ACHN (cell line): ENCODE measurements at regions not wholly inside any gene's neighbourhood (a gene's known extent, or its start where the extent isn't known, plus 50 kb on each side); places are given as distances from the start of the nearest gene placed in this dataset.

Experiments used
- DNase-seq: peaks from one replicate; pipeline ENCODE4 v3.0.0-alpha.2; 2015
- in situ Hi-C: cut with HindIII; loops from 2 replicates; pipeline ENCODE4 v1.10.0; 2017; ENCODE audit warnings: low sequenced_read_pairs, low pct_ligation_motif_present, low pct_unique_long_range_greater_than_20kb

GRCh38 chr1:29810121-29811120 is 574.1 kb downstream of the PTPRU start:
- no peak for DNase-seq
- in situ Hi-C loops = no loop called here

GRCh38 chr1:29809446-29810120 is 573.3 kb downstream of the PTPRU start:
- no peak for DNase-seq
- in situ Hi-C loops = no loop called here

GRCh38 chr1:29808141-29808995 is 572.0 kb downstream of the PTPRU start:
- in situ Hi-C loops = no loop called here
- no peak for DNase-seq

GRCh38 chr1:29807689-29808088 is 571.4 kb downstream of the PTPRU start:
- no peak for DNase-seq
- in situ Hi-C loops = no loop called here

GRCh38 chr1:29806646-29807319 is 570.5 kb downstream of the PTPRU start:
- no peak for DNase-seq
- in situ Hi-C loops = no loop called here

- DNase-seq = no peak
- in situ Hi-C loops = no loop called here
These were observed 569.5 kb downstream of the PTPRU start for GRCh38 chr1:29805896-29806160.

GRCh38 chr1:29805122-29805895 is 569.0 kb downstream of the PTPRU start:
- no peak for DNase-seq
- in situ Hi-C loops = no loop called here

GRCh38 chr1:29804181-29804899 is 568.0 kb downstream of the PTPRU start:
- in situ Hi-C loops = no loop called here
- no peak for DNase-seq

GRCh38 chr1:29803486-29803885 is 567.2 kb downstream of the PTPRU start:
- in situ Hi-C loops = no loop called here
- no peak for DNase-seq

- DNase-seq = no peak
- in situ Hi-C loops = no loop called here
These were observed 566.1 kb downstream of the PTPRU start for GRCh38 chr1:29802181-29803068.

GRCh38 chr1:29801561-29801973 is 565.2 kb downstream of the PTPRU start:
- no peak for DNase-seq
- in situ Hi-C loops = no loop called here

GRCh38 chr1:29801003-29801402 is 564.7 kb downstream of the PTPRU start:
- no peak for DNase-seq
- in situ Hi-C loops = no loop called here

GRCh38 chr1:29800522-29800956 is 564.2 kb downstream of the PTPRU start:
- no peak for DNase-seq
- in situ Hi-C loops = no loop called here

- in situ Hi-C loops = no loop called here
- no peak for DNase-seq
These were observed 563.8 kb downstream of the PTPRU start for GRCh38 chr1:29800120-29800519.

GRCh38 chr1:29798699-29799566 is 562.6 kb downstream of the PTPRU start:
- in situ Hi-C loops = no loop called here
- no peak for DNase-seq
